ENCODE measurements at regions not wholly inside any gene's neighbourhood (a gene's known extent, or its start where the extent isn't known, plus 50 kb on each side); places are given as distances from the start of the nearest gene placed in this dataset.

DNA sequence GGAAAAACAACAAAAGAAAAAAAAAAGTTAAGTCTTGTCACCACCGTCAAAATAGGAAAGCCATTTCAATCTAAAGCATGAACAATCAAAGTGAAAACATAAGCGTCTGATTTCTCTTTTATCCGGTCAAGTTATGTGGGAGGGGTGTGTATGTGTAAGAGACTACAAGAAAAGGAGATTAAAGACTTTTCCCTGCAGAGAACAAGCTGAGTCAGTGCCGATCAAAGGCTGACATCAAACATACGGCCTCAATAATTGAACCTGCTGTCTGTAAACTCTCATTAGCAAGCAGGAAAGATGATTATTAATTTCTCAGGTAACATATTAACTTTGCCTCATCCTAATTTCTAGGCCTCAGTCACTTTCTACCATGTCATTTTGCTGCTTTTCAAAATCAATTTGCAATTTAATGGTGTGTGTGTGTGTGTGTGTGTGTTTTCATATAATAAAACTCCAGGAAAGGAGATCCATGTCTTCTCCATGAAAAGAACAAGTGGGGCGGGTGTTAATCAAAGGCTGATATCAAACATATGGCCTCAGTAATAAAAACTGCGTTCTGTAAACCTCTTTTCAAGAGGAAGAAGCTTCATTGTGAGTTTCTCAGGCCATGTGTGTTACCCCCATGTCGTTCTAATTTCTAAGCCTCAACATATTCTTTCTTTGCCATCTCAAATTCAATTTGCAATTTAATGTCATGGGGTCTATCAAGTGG lies 649.1 kb upstream of the SORCS1 start:
- DNase-seq (ENCODE audit: low spot score) = no peak

- DNase-seq (ENCODE audit: low spot score) = no peak
Observed at GRCh38 chr10:107809889-107810288, 645.4 kb upstream of the SORCS1 start.

DNA sequence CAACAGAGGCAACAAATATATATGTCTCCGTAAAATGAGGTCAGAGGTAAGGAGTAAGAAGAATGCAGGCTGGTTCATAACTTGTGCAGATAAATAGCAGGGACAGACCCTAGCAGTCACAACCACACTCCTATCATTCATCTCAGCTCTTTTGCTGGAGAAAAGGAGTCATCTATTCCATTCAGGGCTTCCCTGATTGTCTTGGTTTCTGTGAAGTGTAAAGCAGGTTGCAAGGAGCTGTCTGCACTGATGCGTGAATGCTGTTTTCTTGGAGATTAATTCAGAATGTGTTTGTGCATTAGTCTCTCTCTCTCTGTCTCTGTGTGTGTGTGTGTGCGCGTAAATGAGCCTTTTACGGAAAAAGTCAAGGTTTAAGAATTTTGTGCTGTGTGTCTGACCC lies 643.3 kb upstream of the SORCS1 start:
- no peak for DNase-seq (ENCODE audit: low spot score)

DNA sequence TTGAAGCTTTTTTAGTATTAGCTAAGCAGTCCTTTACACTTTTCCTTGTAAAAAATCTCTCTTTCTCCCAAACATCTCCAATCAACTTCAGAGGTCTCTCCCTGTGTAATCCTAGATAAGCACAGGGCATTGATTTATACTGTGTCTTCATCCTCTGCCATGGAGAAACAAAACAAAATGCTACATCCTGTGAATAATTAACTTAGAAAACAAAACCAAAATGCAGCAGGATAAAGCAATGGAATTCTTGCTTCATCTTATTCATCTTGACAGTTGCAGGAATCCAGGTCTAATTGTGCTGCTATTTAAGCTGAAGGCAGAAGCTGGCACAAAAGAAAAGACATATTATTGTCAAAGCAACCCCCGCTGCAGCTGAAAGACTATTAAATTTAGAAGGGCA lies 641.5 kb upstream of the SORCS1 start:
- no peak for DNase-seq (ENCODE audit: low spot score)

DNA sequence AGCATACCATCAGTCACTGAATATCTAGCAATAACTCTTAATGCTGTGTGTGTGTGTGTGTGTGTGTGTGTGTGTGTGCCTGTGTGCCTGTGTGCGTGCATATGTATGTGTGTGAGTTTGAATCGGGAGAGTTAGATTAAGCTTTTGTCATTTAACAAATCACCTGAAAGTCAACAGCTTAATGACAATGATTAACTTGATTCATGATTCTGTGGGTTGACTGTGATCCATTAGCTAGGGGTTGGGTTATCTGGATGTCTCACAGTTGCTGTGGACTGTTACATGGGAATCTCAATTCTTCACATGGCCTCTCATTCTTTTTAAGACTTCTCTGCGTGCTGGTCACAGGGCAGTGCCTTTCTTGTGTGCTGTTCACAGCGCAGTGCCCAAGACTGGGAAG lies 639.0 kb upstream of the SORCS1 start:
- no peak for DNase-seq (ENCODE audit: low spot score)

GRCh38 chr10:107800061-107800460 lies 635.6 kb upstream of the SORCS1 start:
- no peak for DNase-seq (ENCODE audit: low spot score)

GRCh38 chr10:107790271-107790670 lies 625.8 kb upstream of the SORCS1 start:
- no peak for DNase-seq (ENCODE audit: low spot score)

GRCh38 chr10:107771066-107771465 lies 606.6 kb upstream of the SORCS1 start:
- no peak for DNase-seq (ENCODE audit: low spot score)

GRCh38 chr10:107767185-107767584 lies 602.7 kb upstream of the SORCS1 start:
- no peak for DNase-seq (ENCODE audit: low spot score)

GRCh38 chr10:107754814-107755213 lies 590.3 kb upstream of the SORCS1 start:
- no peak for DNase-seq (ENCODE audit: low spot score)

DNA sequence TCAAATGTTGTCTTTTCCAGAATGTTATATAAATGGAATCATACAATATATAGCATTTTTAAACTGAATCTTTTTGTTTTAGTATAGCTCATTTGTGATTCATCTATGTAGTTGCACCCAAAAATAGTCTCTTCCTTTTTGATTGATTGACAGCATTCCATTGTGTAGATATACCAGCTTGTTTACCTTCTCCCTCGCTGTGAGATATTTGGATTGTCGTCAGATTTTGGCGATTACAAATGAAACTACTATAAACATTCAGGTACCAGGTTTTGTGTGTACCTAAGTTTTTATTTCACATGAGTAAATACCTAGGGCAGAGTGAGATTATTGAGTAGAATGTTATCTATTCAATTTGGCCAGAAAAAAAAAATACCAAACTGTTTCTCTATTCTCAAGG lies 584.7 kb upstream of the SORCS1 start:
- no peak for DNase-seq (ENCODE audit: low spot score)

- no peak for DNase-seq (ENCODE audit: low spot score)
Observed at GRCh38 chr10:107747851-107748250, 583.3 kb upstream of the SORCS1 start.

- no peak for DNase-seq (ENCODE audit: low spot score)
Observed at GRCh38 chr10:107741971-107742370, 577.5 kb upstream of the SORCS1 start.

DNA sequence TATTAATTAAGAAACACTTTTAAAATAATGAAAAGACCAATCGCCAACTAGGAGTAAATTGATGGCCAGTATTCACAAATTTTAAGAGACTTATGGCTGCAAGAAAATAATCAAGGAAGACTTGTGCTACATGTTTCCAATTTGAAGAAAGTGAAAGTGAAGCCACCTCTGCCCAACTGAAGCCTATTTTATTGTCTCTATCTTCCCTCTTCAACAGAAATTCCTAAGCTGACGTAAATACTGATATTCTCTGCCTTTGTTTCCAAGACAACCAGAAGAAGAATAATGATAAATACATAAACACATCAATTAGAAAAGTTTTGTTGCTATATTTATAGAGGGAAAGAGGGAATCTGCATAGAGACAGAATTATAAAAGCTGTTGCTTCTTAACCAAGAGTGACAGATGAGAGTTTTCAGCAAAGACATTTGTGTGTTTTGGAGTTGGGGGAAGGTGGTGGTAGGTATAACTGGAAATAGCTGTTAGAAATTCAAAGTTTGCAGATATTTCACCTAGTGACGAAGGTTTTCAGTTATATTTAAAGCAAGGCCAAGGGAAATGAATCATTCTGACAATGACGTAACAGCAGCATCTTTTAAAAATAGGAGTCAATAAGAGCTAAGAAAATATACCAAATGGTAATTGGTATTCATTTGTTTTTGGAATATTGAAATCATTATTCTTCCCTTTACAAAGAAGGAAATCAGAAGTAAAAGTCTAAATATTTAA lies 576.6 kb upstream of the SORCS1 start:
- DNase-seq (ENCODE audit: low spot score) = no peak

GRCh38 chr10:107739951-107740350 lies 575.4 kb upstream of the SORCS1 start:
- DNase-seq (ENCODE audit: low spot score) = no peak

DNA sequence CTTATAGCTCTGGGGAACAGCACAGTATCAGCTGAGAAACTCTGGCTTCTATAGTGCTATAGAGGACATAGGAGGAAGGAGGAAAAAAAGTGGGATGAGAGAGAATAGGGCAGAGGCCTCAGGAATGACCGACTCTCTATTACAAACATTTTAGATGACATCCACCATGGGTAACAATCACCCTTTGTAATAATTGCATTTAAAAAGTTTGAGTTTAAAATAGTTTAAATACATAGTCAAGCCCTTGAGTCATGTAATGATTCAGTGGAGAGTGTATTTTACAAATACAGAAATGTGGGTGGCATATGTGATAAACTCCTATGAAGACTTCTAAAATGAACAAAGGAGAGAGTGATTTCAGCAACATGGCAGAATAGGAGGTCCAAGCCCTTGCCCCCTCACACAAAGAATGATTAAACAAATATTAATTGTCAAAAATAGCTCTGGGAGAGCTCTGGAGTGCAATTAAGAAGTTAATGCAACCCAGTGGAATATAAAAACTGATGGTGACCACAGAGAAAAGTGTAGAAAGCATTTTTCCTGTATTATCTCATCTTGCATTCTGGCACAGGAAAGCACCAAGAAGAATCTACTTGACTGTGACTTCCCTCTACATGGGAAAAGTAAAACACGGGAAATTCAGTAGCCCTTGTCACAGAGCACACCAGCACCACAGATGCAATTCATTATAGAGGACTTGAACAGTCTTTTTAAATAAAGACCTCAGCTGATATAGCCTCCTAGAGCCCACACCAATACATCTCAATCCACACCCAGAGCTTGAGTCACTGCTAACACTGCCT lies 569.0 kb upstream of the SORCS1 start:
- DNase-seq (ENCODE audit: low spot score) = no peak

DNA sequence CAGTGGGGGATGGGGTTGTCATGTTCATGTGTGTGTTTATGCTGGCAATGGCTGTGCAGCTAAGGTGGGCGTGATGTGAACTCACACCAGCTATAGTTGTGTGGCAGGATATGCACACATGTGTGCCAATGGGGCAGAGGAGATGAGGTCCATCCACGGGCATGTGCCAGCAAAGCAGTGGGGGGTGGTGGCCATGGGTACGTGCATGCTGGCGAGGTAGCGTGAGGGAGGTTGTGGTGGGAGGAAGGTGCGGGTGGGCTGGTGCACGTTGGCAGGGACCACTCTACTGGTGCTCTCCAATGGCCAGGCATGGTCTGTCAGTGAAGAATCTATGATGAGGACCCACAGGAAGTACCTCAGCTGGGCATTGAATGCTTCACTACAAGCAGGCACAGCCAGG lies 567.5 kb upstream of the SORCS1 start:
- no peak for DNase-seq (ENCODE audit: low spot score)

- DNase-seq (ENCODE audit: low spot score) = no peak
Observed at GRCh38 chr10:107728807-107729206, 564.3 kb upstream of the SORCS1 start.

GRCh38 chr10:107727767-107728317 lies 563.3 kb upstream of the SORCS1 start:
- DNase-seq (ENCODE audit: low spot score) = no peak

DNA sequence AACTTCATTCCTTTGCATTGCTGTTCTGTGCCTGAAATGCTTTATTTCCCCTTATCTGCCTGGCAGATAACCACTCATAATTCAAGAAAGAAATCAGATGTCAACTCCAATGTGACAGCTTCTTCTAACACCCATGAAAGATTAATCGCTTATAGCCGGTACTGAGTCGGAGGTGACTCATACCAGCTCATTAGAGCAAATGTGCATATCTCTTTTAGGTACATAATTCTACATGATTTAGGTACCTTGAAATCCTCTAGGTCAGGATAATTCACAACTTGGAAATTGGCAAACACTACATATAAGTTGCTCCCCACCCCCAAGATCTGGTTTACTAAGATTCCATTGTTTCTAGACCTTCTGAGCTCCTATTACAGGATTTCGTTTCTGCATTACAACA lies 554.4 kb upstream of the SORCS1 start:
- no peak for DNase-seq (ENCODE audit: low spot score)

DNA sequence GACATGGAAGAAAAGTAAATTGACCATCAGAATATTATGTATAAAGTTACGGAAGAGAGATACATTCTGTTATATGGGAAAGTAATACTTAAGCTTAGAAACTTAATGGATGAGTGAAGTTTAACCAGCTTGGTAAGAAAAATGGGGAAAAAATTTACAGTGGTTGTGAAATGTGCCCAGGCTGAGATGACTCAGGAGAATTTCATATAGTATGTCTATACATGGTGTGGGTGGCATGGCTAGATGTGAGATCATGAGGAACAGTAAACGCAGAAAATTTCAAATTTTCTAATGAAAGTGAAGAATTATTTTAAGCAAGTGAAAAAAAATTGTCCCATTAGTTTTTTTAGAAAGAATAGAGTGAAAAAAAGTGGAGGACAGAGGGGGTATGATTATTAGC lies 552.5 kb upstream of the SORCS1 start:
- DNase-seq (ENCODE audit: low spot score) = no peak

- DNase-seq (ENCODE audit: low spot score) = no peak
Observed at GRCh38 chr10:107715565-107715964, 551.1 kb upstream of the SORCS1 start.

GRCh38 chr10:107708981-107709380 lies 544.5 kb upstream of the SORCS1 start:
- DNase-seq (ENCODE audit: low spot score) = no peak
